MCF 10A (cell line): ENCODE measurements at regions not wholly inside any gene's neighbourhood (a gene's known extent, or its start where the extent isn't known, plus 50 kb on each side); places are given as distances from the start of the nearest gene placed in this dataset.

ENCODE experiments used
- BruUV-seq: library from RNA; stranded (reverse); fragments of 400-500 nt; replicated peaks from 2 replicates; lab custom pipeline; 2021; lab: Mats Ljungman, UMichigan
- CTCF ChIA-PET: fragments of 300-600 bp; sonication (Branson Sonifier 250); formaldehyde crosslinking; extraction: SDS; loops from one replicate; lab custom pipeline; 2021; ENCODE audit warnings: antibody characterized with exemption, inconsistent platforms; lab: Yijun Ruan, JAX
- POLR2A ChIA-PET: fragments of 300-600, 350-650 bp; sonication (Branson Sonifier 250); formaldehyde crosslinking; extraction: SDS; loops from one replicate; lab custom pipeline; 2020; ENCODE audit warnings: antibody characterized with exemption, inconsistent platforms; lab: Yijun Ruan, JAX
- DNase-seq: peaks from one replicate; pipeline ENCODE4 v3.0.0-alpha.2; 2018; ENCODE audit not compliant: unreplicated experiment
- H3K27ac Mint-ChIP-seq: one replicate; pipeline ENCODE4 v1.8.0; 2022; ENCODE audit warnings: mild to moderate bottlenecking, low read depth, mixed read lengths; ENCODE audit not compliant: unreplicated experiment
- H3K27me3 Mint-ChIP-seq: one replicate; pipeline ENCODE4 v1.8.0; 2022; ENCODE audit warnings: mixed read lengths; ENCODE audit not compliant: insufficient read depth, unreplicated experiment
- H3K36me3 Mint-ChIP-seq: one replicate; pipeline ENCODE4 v1.8.0; 2022; ENCODE audit warnings: mild to moderate bottlenecking, moderate library complexity, mixed read lengths; ENCODE audit not compliant: insufficient read depth, unreplicated experiment
- H3K4me1 Mint-ChIP-seq: one replicate; pipeline ENCODE4 v1.8.0; 2022; ENCODE audit warnings: mixed read lengths; ENCODE audit not compliant: insufficient read depth, unreplicated experiment
- H3K4me3 Mint-ChIP-seq: one replicate; pipeline ENCODE4 v1.8.0; 2022; ENCODE audit warnings: mild to moderate bottlenecking, moderate library complexity, mixed read lengths; ENCODE audit not compliant: unreplicated experiment
- H3K9me3 Mint-ChIP-seq: one replicate; pipeline ENCODE4 v1.8.0; 2022; ENCODE audit warnings: mixed read lengths; ENCODE audit not compliant: unreplicated experiment
- CTCF ChIP-seq: fragments of 200-600 bp; IDR thresholded peaks from one replicate; pipeline ENCODE4 v1.8.0; 2022; ENCODE audit warnings: antibody characterized with exemption, mild to moderate bottlenecking; ENCODE audit not compliant: unreplicated experiment
- intact Hi-C: fragments of 100-400 bp; cut with micrococcal nuclease; formaldehyde crosslinking; loops from 2 replicates; pipeline ENCODE4 v1.14.1; 2022

- no peak overlapping the region for H3K4me3 Mint-ChIP-seq
- POLR2A ChIA-PET = no interaction called here
- no peak overlapping the region for H3K27ac Mint-ChIP-seq
- no peak for TF ChIP-seq CTCF
- no peaks in the 10 kb centered on the region for H3K27me3 Mint-ChIP-seq
- intact Hi-C loops = no loop called here
- CTCF ChIA-PET = no interaction called here
- BruUV-seq = no TSS peak
- H3K36me3 Mint-ChIP-seq = no peaks in the 10 kb centered on the region
- H3K4me1 Mint-ChIP-seq = no peaks in the 10 kb centered on the region
- H3K9me3 Mint-ChIP-seq = no peaks in the 10 kb centered on the region
- no peak for DNase-seq
These were observed 1644.1 kb downstream of the SLITRK5 start for GRCh38 chr13:89315287-89315686.

GRCh38 chr13:89322466-89322865 lies 1651.3 kb downstream of the SLITRK5 start:
- Mint-ChIP-seq H3K27ac (no peak overlapping the region), H3K36me3 (no peaks in the 10 kb centered on the region), H3K4me3 (no peak overlapping the region), H3K9me3 (no peaks in the 10 kb centered on the region), H3K4me1 (no peaks in the 10 kb centered on the region), H3K27me3 (no peaks in the 10 kb centered on the region)
- no peak for TF ChIP-seq CTCF
- ChIA-PET POLR2A (no interaction called here), CTCF (no interaction called here)
- DNase-seq = no peak
- no TSS peak for BruUV-seq
- intact Hi-C loops = no loop called here

- no peaks in the 10 kb centered on the region for H3K9me3 Mint-ChIP-seq
- no peak for TF ChIP-seq CTCF
- CTCF ChIA-PET = no interaction called here
These were observed 1653.4 kb downstream of the SLITRK5 start for GRCh38 chr13:89324582-89324981.

GRCh38 chr13:89343165-89343564 lies 1672.0 kb downstream of the SLITRK5 start:
- Mint-ChIP-seq H3K9me3 (no peaks in the 10 kb centered on the region), H3K4me1 (peaks cover 6% of the 10 kb centered on the region), H3K27ac (no peak overlapping the region), H3K27me3 (no peaks in the 10 kb centered on the region), H3K36me3 (no peaks in the 10 kb centered on the region), H3K4me3 (no peak overlapping the region)
- ChIA-PET POLR2A (no interaction called here), CTCF (interaction anchor here (0.6 to 0.7 kb wide), 2 partner anchors 364 to 1670 kb away, joined by 3 to 5 read pairs; no protein-coding TSS in a partner anchor)
- TF ChIP-seq CTCF = no peak
- no peak for DNase-seq
- intact Hi-C loops = no loop called here
- BruUV-seq = no TSS peak

More at GRCh38 chr13:89324582-89324981, 1653.4 kb downstream of the SLITRK5 start:
- intact Hi-C loops = no loop called here
- Mint-ChIP-seq H3K27ac (no peak overlapping the region), H3K27me3 (no peaks in the 10 kb centered on the region), H3K4me3 (no peak overlapping the region), H3K4me1 (no peaks in the 10 kb centered on the region), H3K36me3 (no peaks in the 10 kb centered on the region)
- POLR2A ChIA-PET = no interaction called here
- DNase-seq = no peak
- BruUV-seq = no TSS peak
